PFSK-1 (cell line): ENCODE measurements at regions not wholly inside any gene's neighbourhood (a gene's known extent, or its start where the extent isn't known, plus 50 kb on each side); places are given as distances from the start of the nearest gene placed in this dataset.

Experiments used
- SIN3A ChIP-seq: IDR thresholded peaks from 2 replicates; pipeline ENCODE4 v1.6.1; 2012; ENCODE audit warnings: mild to moderate bottlenecking, low read length, moderate library complexity, borderline replicate concordance; ENCODE audit not compliant: insufficient read depth
- TAF1 ChIP-seq: IDR thresholded peaks from 2 replicates; pipeline ENCODE4 v1.6.1; 2012; ENCODE audit warnings: low read length, control low read depth, borderline replicate concordance; ENCODE audit not compliant: insufficient read depth

GRCh38 chr4:137703195-137703594 is 170.9 kb upstream of the PCDH18 start:
- TF ChIP-seq TAF1 (no peak), SIN3A (no peak)
